A673 (cell line): ENCODE measurements at regions not wholly inside any gene's neighbourhood (a gene's known extent, or its start where the extent isn't known, plus 50 kb on each side); places are given as distances from the start of the nearest gene placed in this dataset.

Experiments
- CTCF ChIP-seq: fragments of 300-800, 200-600 bp; sonication (generic); conservative IDR thresholded peaks from 2 replicates; pipeline ENCODE4 v1.5.1; 2017; ENCODE audit warnings: low read depth, mild to moderate bottlenecking, antibody characterized with exemption, low read length, moderate library complexity, mixed read lengths
- EZH2 ChIP-seq: fragments of 200-600 bp; sonication (generic); IDR thresholded peaks from 2 replicates; pipeline ENCODE4 v1.6.1; 2017; ENCODE audit warnings: borderline replicate concordance, low read depth, mild to moderate bottlenecking, mixed read lengths, antibody characterized with exemption, low read length; ENCODE audit not compliant: poor library complexity, severe bottlenecking

GRCh38 chr5:54820346-54821134 is 164.9 kb downstream of the ESM1 start:
- TF ChIP-seq CTCF (no peak), EZH2 (no peak)
